ENCODE measurements at regions not wholly inside any gene's neighbourhood (a gene's known extent, or its start where the extent isn't known, plus 50 kb on each side); places are given as distances from the start of the nearest gene placed in this dataset.

DNA sequence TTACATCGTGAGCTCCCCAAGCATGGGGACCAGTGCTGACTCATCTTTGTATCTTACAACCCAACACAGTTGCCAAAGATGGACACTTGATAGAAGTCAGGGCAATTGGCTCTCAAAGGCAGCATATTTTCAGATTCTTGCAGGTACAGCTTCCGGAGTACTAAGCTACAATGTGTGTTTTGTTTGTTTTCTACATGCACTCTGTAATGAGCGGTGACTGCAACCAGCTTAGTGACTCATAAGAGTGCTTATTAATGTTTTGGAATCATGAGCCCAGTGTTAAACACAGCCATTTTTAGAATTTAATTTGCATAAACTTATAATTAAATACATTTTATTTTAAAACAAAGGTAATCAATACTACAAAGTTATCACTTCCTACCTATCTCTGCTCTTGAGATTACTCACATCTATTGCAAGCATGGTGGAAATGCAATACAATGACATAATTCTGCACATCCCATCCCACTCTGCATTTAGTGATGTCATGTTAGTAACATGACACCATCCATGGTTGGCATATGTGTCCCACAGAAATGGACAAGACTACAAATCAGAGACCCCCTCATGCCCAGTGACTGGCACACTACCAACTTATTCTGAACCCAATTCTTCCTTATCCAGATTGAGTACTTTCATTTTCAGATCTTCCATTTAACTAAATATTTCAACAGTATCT is 399.8 kb upstream of the ST6GAL2 start:
- H3K27ac Mint-ChIP-seq, result no peak overlapping the region
- H3K36me3 Mint-ChIP-seq (ENCODE audit: low read depth), result no peaks in the 10 kb centered on the region
- no peak overlapping the region for H3K4me3 Mint-ChIP-seq
- H3K9me3 Mint-ChIP-seq, result peaks cover 7% of the 10 kb centered on the region
- no peaks in the 10 kb centered on the region for H3K4me1 Mint-ChIP-seq (ENCODE audit: low read depth)
- H3K27me3 Mint-ChIP-seq (ENCODE audit: insufficient read depth), result no peaks in the 10 kb centered on the region
- intact Hi-C loops (cut with micrococcal nuclease), result no loop called here
- DNase-seq (ENCODE audit: low spot score), result no peak

DNA sequence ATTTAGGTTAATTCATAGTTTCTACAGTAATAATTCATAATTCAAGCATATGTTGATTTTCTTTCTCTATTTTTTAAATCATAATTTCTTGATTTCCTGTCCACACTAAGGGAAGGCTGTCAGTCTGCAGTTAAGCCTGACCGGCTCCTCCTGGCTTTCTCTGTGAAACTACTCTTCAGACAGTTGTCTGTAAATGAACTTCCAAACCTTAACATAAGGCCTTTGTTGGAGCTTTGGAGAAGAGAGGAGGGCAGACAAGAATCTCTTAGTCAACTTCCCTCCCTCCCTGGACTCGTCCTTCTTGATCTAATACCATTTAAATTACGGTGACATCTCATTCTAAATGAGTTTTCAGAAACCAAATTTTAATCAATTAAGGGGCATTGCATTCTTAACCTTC is 404.1 kb upstream of the ST6GAL2 start:
- no peaks in the 10 kb centered on the region for H3K36me3 Mint-ChIP-seq (ENCODE audit: low read depth)
- intact Hi-C loops (cut with micrococcal nuclease), result no loop called here
- DNase-seq (ENCODE audit: low spot score), result no peak
- no peak overlapping the region for H3K27ac Mint-ChIP-seq
- no peaks in the 10 kb centered on the region for H3K4me1 Mint-ChIP-seq (ENCODE audit: low read depth)
- H3K27me3 Mint-ChIP-seq (ENCODE audit: insufficient read depth), result no peaks in the 10 kb centered on the region
- peaks cover 7% of the 10 kb centered on the region for H3K9me3 Mint-ChIP-seq
- H3K4me3 Mint-ChIP-seq, result no peak overlapping the region

DNA sequence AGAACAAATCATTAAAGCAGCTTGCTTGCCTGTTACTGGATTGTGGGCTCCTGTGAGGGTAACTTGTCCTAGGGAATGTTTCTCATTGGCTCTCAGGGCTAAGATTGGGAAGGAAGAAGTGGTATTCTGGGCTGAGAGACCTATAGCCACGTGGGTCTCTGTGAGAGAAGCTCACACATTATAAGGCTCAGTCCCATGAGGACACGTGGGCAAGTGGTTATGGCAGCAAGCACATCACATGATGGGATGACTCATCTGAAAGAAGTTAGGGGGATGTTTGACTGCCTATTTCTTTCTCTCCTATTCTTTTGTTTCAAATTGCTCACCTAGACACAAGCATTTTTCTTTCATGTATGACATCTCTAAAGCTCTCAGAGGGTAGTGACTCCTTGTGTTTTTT is 418.0 kb upstream of the ST6GAL2 start:
- H3K27me3 Mint-ChIP-seq (ENCODE audit: insufficient read depth), result peaks cover 1% of the 10 kb centered on the region
- no peak for DNase-seq (ENCODE audit: low spot score)
- intact Hi-C loops (cut with micrococcal nuclease), result no loop called here
- H3K4me3 Mint-ChIP-seq, result no peak overlapping the region
- H3K4me1 Mint-ChIP-seq (ENCODE audit: low read depth), result no peaks in the 10 kb centered on the region
- no peaks in the 10 kb centered on the region for H3K36me3 Mint-ChIP-seq (ENCODE audit: low read depth)
- H3K27ac Mint-ChIP-seq, result no peak overlapping the region
- H3K9me3 Mint-ChIP-seq, result no peaks in the 10 kb centered on the region

DNA sequence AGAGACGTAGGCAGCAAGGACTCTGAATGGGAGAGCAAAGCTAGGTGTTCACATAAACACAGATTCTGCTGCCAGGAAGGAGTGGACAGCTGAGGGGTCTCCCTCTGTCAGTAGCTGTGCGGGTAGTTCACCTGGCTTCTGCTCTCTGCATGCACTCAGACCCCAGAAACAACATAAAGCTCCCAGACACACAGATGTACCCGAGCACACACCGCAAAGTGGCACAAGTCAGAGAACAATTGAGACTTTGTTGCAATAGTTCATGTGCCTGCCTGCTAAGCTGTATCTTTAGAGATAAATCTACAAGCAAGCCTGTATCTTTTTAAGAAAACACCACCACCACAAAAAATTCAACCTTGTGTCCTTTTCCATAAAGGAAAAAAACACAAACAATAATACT is 420.0 kb upstream of the ST6GAL2 start:
- no peaks in the 10 kb centered on the region for H3K4me1 Mint-ChIP-seq (ENCODE audit: low read depth)
- peaks cover 6% of the 10 kb centered on the region for H3K9me3 Mint-ChIP-seq
- DNase-seq (ENCODE audit: low spot score), result no peak
- intact Hi-C loops (cut with micrococcal nuclease), result no loop called here
- H3K27me3 Mint-ChIP-seq (ENCODE audit: insufficient read depth), result peaks cover 1% of the 10 kb centered on the region
- H3K4me3 Mint-ChIP-seq, result no peak overlapping the region
- no peaks in the 10 kb centered on the region for H3K36me3 Mint-ChIP-seq (ENCODE audit: low read depth)
- H3K27ac Mint-ChIP-seq, result no peak overlapping the region

DNA sequence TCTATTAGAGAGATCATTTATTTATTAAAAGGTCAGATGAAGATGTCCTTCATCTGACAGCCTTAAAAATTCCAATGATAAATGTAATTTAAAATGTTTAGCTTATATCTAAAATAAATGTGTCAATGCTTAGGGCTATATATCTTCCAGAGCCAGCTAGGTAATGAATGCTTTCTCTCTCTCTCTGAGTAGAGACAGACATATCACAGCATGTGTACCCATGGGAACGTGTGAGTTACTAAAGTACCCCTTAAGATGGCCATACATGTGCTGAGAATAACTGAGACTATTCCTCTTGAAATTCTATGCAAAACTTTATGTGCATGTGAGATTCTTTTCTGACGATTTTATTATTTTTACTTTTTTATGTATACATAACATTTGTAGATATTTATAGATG is 420.9 kb upstream of the ST6GAL2 start:
- Mint-ChIP-seq H3K27ac (no peak overlapping the region), H3K9me3 (peaks cover 8% of the 10 kb centered on the region), H3K36me3 (ENCODE audit: low read depth) (no peaks in the 10 kb centered on the region), H3K4me3 (no peak overlapping the region), H3K27me3 (ENCODE audit: insufficient read depth) (peaks cover 1% of the 10 kb centered on the region), H3K4me1 (ENCODE audit: low read depth) (no peaks in the 10 kb centered on the region)
- no peak for DNase-seq (ENCODE audit: low spot score)
- intact Hi-C loops (cut with micrococcal nuclease), result no loop called here

DNA sequence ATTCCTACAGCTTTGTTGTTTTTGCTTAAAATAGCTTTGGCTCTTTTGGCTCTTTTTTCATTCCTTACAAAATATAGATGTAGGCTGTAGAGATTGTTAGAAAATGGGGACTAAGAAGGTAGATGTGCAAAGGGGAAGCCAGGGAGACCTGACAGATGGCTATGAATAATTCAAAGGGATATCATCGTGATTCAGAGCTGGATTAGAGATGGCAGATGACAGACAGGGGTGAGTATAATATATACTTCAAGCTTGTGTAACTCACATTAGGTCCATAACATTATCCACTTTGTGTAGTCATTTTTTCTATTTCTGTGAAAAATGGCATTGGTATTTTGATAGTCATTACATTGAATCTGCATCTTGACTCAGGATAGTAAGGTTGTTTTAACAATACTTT is 422.9 kb upstream of the ST6GAL2 start:
- Mint-ChIP-seq H3K27me3 (ENCODE audit: insufficient read depth) (peaks cover 1% of the 10 kb centered on the region), H3K4me3 (no peak overlapping the region), H3K36me3 (ENCODE audit: low read depth) (no peaks in the 10 kb centered on the region), H3K4me1 (ENCODE audit: low read depth) (no peaks in the 10 kb centered on the region), H3K27ac (no peak overlapping the region), H3K9me3 (peaks cover 11% of the 10 kb centered on the region)
- intact Hi-C loops (cut with micrococcal nuclease), result no loop called here
- DNase-seq (ENCODE audit: low spot score), result no peak

DNA sequence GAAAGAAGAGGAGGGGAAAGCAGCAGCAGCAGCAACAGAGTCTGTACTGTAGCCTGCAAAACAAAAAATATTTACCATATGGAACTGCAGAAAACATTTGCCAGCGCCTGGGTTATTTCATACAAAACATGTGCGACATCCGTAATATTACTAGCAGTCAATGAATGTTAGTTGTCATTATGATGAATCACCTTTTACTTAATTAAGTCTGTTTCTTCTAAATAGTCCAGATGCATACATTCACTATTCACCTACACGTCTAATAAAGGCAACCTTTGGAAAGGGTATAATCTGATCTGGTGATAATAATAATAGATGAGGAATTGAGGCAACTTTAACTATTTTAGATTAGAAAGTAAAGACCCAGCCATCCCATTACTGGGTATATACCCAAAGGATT is 426.3 kb upstream of the ST6GAL2 start:
- peaks cover 11% of the 10 kb centered on the region for H3K9me3 Mint-ChIP-seq
- H3K4me3 Mint-ChIP-seq, result no peak overlapping the region
- H3K27ac Mint-ChIP-seq, result no peak overlapping the region
- no peaks in the 10 kb centered on the region for H3K36me3 Mint-ChIP-seq (ENCODE audit: low read depth)
- peaks cover 1% of the 10 kb centered on the region for H3K27me3 Mint-ChIP-seq (ENCODE audit: insufficient read depth)
- intact Hi-C loops (cut with micrococcal nuclease), result no loop called here
- no peak for DNase-seq (ENCODE audit: low spot score)
- H3K4me1 Mint-ChIP-seq (ENCODE audit: low read depth), result no peaks in the 10 kb centered on the region

DNA sequence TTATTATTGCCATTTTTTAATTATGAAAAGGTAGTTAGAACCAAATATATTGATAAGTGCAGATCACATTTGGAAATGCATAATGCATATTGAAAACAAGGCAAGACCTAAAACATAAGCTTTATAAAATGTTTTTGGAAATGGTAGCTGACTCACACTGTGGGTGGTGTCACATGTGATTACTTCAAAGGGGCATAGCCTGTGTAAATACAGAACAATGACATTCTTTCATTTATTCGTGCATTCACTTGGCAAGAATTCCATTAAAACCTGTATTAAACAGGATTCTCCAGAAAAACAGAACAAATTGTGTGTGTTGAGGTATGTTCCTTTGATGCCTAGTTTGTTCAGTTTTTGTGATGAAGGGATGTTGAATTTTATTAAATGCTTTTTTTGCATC is 427.3 kb upstream of the ST6GAL2 start:
- no peak overlapping the region for H3K27ac Mint-ChIP-seq
- H3K9me3 Mint-ChIP-seq, result peaks cover 11% of the 10 kb centered on the region
- H3K4me1 Mint-ChIP-seq (ENCODE audit: low read depth), result no peaks in the 10 kb centered on the region
- peaks cover under 1% of the 10 kb centered on the region for H3K27me3 Mint-ChIP-seq (ENCODE audit: insufficient read depth)
- no peak overlapping the region for H3K4me3 Mint-ChIP-seq
- no peak for DNase-seq (ENCODE audit: low spot score)
- H3K36me3 Mint-ChIP-seq (ENCODE audit: low read depth), result no peaks in the 10 kb centered on the region
- intact Hi-C loops (cut with micrococcal nuclease), result no loop called here

DNA sequence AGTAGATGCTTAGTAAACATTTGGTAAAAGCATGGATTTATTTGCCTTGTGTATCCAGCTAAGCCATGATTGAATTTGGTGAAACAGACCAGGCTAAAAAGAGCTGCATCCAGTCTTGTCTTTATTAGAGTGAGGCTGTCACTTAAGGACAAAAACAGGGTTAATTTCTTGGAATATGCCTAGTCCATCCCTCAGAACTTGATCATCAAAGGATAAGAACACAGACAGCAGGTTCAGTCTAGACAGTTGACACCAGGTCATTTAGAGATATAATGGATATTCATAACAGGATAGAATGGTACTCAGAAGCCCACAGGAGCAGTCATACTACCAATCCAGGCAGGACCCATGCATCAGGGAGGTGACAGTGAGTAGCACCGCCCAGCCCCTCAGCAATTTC is 434.9 kb upstream of the ST6GAL2 start:
- Mint-ChIP-seq H3K4me3 (no peak overlapping the region), H3K27me3 (ENCODE audit: insufficient read depth) (no peaks in the 10 kb centered on the region), H3K9me3 (peaks cover 8% of the 10 kb centered on the region), H3K4me1 (ENCODE audit: low read depth) (no peaks in the 10 kb centered on the region), H3K36me3 (ENCODE audit: low read depth) (no peaks in the 10 kb centered on the region), H3K27ac (no peak overlapping the region)
- no peak for DNase-seq (ENCODE audit: low spot score)
- intact Hi-C loops (cut with micrococcal nuclease), result no loop called here

DNA sequence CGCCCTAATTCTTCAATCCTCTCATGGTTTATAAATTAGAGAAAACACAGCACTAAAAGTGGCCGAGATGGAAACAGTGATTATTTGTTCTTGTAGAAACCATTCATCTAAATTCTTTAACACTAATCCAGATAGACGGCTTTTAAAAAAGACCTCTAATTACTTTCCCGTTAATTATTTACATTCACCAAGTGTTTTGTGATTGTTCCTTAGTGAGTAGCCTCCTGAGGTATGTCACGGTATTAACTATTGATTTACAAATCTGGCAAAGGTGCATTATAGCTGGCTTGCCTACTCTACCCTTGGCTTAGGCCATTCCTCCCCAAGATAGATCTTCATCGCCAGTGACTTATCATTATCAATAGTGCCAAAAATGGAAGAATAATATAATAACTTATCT is 436.4 kb upstream of the ST6GAL2 start:
- H3K27ac Mint-ChIP-seq, result no peak overlapping the region
- no peaks in the 10 kb centered on the region for H3K27me3 Mint-ChIP-seq (ENCODE audit: insufficient read depth)
- no peak overlapping the region for H3K4me3 Mint-ChIP-seq
- H3K4me1 Mint-ChIP-seq (ENCODE audit: low read depth), result no peaks in the 10 kb centered on the region
- no peak for DNase-seq (ENCODE audit: low spot score)
- H3K9me3 Mint-ChIP-seq, result peaks cover 8% of the 10 kb centered on the region
- no peaks in the 10 kb centered on the region for H3K36me3 Mint-ChIP-seq (ENCODE audit: low read depth)
- intact Hi-C loops (cut with micrococcal nuclease), result no loop called here

DNA sequence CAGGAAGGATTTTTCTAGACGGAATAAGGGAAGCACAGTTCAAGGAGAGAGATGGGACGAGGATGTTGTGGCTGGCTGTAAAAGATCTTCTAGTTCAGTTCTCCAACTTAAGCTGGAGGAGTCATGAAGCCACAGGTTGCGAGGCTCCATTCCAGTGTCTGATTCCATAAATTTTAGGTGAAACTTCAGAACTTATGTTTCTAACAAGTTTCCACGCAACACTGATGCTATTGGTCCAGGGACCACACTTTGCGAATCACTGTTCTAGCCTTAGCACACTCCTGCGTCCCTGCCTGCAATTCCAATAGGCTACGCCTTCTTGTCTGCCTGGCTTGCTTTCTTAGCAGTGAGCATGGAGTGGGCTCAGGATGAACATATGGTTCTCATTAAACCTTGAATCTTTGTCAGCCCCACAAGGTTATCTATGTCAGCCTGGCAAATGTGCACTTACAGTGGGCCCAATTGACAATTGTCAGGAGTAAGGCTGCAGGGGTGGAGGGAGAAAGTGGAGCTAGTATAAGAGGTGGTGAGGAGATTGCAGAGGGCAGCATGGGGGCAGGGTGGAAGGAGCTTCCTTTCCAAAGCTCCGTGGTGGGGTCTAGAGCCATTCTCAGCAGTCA is 438.1 kb upstream of the ST6GAL2 start:
- no peaks in the 10 kb centered on the region for H3K36me3 Mint-ChIP-seq (ENCODE audit: low read depth)
- H3K27ac Mint-ChIP-seq, result no peak overlapping the region
- H3K4me3 Mint-ChIP-seq, result no peak overlapping the region
- no peaks in the 10 kb centered on the region for H3K4me1 Mint-ChIP-seq (ENCODE audit: low read depth)
- DNase-seq (ENCODE audit: low spot score), result no peak
- intact Hi-C loops (cut with micrococcal nuclease), result no loop called here
- H3K27me3 Mint-ChIP-seq (ENCODE audit: insufficient read depth), result no peaks in the 10 kb centered on the region
- peaks cover 15% of the 10 kb centered on the region for H3K9me3 Mint-ChIP-seq

DNA sequence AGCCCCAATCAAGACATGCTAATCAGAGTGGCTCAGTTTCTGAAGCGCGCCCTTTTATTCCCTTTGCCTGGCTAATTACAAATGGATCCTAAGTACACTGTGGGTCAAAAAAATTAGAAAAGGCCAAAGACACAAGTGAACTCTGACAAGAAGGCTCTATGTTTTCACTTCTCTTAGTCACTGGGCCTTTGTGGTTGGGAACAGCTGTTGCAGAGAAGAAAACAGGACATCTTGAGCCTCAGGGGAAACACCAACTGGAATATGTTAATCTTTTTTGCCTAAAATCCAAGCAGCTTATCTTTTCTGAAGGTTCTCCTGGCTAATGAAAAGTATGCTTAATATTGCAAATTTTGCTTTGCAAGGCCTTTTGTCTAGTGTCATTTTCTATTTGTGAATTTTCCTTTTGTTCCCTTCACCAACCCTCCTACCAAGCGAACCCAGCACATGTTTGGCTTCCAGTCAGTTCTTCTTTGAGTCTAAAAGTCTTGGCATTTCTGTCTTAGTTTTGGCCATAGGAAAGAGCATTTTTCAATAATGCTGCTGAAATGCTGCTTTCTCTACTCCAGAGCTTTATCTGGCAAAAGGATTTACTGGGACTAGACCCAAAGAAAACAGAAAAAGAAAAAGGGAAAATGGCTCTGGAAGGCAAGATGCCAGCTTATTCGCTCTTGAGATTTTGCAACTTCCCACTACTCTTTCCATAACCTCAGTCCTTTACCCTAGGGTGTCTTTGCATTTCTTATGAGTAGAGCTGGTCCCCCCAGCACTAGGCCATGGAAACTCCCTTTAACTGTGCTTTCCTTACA is 440.2 kb upstream of the ST6GAL2 start:
- H3K27me3 Mint-ChIP-seq (ENCODE audit: insufficient read depth), result no peaks in the 10 kb centered on the region

DNA sequence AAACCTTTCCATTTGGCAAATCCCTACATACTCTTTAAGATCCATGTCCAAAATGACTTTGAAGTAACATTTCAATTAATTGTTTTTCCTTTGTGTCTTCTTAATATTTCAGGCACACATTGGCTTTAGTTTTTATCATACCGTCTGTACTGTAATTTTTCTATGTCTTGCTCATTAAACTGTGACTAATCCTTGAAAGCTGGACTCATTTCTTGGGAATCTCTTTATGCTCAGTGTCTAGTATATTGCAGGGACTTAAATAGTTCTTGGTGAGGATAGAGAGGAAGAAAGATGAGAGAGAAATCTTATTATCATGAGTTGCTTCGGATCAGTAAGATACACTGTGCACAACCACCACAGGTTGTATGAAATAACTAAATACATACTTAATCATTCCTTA is 448.3 kb upstream of the ST6GAL2 start:
- Mint-ChIP-seq H3K27me3 (ENCODE audit: insufficient read depth) (no peaks in the 10 kb centered on the region), H3K4me3 (no peak overlapping the region), H3K4me1 (ENCODE audit: low read depth) (no peaks in the 10 kb centered on the region), H3K27ac (no peak overlapping the region), H3K9me3 (peaks cover 27% of the 10 kb centered on the region), H3K36me3 (ENCODE audit: low read depth) (no peaks in the 10 kb centered on the region)
- intact Hi-C loops (cut with micrococcal nuclease), result no loop called here
- no peak for DNase-seq (ENCODE audit: low spot score)

More for the DNA sequence above, 440.2 kb upstream of the ST6GAL2 start:
- Mint-ChIP-seq H3K4me3 (no peak overlapping the region), H3K9me3 (peaks cover 25% of the 10 kb centered on the region), H3K36me3 (ENCODE audit: low read depth) (no peaks in the 10 kb centered on the region), H3K4me1 (ENCODE audit: low read depth) (no peaks in the 10 kb centered on the region), H3K27ac (no peak overlapping the region)
- intact Hi-C loops (cut with micrococcal nuclease), result no loop called here
- DNase-seq (ENCODE audit: low spot score), result no peak

Measured in activated T-helper 1 cell treated with anti-CD3 and anti-CD28 coated beads, Interleukin-12 subunit alpha, Interleukin-12 subunit beta, Interleukin-2, Interleukin-4 antibody, amounts not matched to agents 30 ng/mL and 10 ng/mL and 1 ng/mL, durations not matched to agents 14 hours and 24 hours and 36 hours (primary cell).